NCI-H82 treated with DMSO at 0.1 percent for 48 hours (cell line): ENCODE measurements at regions not wholly inside any gene's neighbourhood (a gene's known extent, or its start where the extent isn't known, plus 50 kb on each side); places are given as distances from the start of the nearest gene placed in this dataset.

Experiments
- DNase-seq: peaks from one replicate; lab custom pipeline; 2025; ENCODE audit not compliant: unreplicated experiment; lab: John Stamatoyannopoulos, UW

DNA sequence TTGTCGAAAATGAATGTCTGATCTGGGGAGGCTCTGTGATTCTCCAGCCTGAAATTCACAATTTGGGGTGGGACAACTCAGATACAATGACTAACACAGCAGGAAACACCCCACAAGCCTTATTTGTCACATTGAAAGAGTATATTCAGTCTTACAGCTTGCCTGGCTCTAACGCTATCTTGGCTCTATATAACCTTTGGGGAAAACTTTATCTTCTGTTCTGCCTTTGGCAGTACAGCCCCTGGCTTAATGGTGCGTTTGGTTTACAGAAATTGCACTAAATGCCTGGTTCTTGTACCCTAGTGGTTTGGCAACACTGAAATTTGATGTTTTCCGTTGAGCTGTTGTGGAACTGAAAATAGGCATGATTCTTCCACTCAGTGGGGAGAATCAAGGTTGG, 178.1 kb upstream of the VEGFC start:
- no peak for DNase-seq

DNA sequence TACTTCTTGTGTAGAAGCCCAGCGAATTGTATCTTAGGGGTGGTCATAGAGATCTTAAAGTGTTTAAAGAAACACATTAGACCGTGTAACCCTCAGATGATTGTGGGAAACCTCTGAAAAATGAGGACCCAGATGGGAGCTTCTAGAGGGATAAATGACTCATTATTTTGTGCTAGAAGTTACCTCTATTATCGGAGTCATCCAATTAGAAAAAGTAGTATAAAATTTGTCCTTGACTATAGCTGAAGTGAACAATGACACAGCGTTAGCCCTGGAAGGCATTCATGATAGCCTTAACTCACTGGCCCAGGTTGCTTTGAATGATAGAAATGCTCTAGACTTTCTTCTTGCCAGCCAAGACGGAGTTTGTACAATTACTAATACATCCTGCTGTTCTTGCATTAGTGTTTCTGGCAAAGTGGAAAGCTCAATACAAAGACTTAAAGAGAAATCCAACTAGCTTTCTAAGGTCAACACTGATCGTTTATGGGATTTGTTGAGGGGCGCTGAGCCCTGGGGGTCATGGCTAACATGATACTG, 178.9 kb upstream of the VEGFC start:
- no peak for DNase-seq

DNA sequence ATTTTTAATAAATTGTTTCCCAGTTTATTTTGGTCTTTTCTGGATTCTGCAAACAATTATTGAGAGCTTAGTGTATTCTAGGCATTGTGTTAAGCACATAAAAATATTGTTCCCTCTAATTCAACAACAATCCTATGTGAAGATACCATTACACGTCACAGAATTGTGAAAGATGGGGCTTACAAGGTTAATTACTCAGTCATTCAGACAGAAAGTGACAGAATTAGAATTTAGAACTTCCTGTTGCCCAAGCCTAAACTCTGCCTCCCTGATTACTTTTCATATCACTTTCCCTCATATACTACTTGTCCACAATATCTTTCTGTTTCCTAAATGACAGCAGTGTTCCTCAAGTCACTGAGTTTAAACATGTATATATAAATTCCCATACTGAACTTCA, 186.7 kb upstream of the VEGFC start:
- no peak for DNase-seq

DNA sequence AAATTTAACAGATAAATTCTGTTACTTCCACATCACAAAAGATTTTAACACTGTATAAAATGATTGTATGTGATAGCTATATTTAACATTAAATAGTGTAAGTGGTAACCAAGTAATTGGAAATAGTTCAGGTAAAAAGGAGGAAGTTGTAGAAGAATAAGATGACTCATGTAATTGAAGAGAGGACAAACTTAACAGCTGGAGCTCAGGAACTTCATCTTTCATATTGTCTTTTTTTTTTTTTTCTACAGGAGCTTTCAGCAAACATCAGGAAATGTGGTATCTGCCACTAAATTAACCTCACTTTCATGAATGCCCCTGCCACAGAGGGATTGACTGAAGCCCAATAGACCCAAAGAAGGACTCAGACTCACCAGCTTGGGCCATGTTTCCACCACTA, 188.4 kb upstream of the VEGFC start:
- DNase-seq, result no peak

DNA sequence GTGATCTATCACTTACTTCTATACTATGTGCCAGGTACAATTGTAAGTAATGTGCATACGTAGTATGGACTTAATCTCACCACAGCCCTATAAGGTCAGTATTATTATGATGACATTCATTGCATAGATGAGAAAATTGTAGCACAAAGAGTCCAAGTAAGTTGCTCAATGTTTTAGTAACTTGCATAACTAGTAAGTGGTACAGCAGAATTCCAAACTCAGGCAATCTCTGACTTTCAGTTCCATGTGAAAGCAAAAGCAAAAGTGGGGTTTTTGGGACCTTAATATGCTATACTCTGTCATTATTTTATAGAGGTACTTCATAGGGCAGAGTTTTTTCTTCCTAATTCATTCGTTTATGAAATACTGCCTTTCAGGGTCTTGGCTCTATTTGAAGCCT, 188.8 kb upstream of the VEGFC start:
- DNase-seq, result no peak

DNA sequence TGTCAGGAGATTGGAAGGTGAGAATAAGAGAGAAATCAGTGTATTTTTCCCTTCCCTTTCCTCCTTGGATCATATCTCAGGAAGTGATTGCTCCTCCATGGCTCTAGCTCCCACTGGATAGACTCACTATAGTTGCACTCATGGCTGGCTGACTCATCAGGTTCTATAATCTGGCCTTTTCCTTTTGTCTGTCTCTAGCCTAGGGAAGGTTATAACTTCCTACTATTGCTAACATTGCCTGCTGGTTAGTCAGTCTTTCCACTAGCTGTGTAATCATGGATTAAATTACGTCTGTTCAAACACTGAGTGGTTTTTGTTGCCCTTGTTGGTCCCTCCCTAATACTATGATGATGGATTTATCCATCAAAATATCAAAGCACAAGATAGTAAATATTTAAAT, 195.5 kb upstream of the VEGFC start:
- DNase-seq, result no peak

DNA sequence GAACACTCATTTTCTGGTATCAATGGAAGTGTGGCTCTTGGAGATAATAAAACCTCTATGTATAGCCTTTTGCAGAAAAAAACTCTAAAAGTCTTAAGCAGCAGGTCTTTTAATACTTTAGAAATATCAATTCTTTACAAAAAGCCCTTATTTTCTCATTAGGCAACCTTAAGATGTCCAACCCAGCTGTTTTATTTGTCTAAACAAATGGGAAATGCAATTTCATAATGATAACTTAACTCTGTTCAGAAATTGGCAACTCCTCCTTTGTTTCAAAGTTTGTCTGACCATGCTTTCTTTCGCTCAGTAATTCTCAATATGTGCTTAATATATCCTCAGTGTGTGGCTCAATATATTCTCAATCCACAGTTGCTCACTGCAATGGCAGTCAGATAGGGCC, 196.5 kb upstream of the VEGFC start:
- DNase-seq, result no peak

DNA sequence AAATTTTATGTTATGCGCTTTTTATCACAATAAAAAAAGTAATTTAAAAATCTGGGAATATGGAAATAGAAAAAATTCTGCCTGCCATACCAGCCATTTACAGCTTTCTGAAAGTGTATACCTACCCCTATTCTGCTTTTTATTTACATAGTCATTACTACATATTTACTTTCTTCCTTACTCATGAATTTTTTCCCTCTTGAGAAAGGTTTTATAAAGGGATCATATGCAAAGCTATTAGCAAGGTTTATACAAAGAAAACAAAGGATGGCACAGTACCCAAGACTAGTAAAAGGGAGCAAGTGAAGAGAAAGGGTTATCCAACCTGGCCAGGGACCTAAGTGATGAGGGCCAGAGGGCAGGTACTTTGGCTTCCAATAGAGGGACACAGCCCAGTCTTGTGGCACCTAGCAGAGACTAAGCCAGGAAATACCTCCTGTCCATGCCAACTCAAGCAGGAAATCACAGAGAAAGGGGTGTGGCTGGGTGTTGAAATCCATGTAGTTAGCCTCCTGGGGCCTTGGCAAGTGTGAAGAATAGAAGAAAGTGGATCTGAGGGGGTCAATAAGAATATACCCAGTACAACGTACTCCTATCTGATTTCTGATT, 207.3 kb upstream of the VEGFC start:
- no peak for DNase-seq

DNA sequence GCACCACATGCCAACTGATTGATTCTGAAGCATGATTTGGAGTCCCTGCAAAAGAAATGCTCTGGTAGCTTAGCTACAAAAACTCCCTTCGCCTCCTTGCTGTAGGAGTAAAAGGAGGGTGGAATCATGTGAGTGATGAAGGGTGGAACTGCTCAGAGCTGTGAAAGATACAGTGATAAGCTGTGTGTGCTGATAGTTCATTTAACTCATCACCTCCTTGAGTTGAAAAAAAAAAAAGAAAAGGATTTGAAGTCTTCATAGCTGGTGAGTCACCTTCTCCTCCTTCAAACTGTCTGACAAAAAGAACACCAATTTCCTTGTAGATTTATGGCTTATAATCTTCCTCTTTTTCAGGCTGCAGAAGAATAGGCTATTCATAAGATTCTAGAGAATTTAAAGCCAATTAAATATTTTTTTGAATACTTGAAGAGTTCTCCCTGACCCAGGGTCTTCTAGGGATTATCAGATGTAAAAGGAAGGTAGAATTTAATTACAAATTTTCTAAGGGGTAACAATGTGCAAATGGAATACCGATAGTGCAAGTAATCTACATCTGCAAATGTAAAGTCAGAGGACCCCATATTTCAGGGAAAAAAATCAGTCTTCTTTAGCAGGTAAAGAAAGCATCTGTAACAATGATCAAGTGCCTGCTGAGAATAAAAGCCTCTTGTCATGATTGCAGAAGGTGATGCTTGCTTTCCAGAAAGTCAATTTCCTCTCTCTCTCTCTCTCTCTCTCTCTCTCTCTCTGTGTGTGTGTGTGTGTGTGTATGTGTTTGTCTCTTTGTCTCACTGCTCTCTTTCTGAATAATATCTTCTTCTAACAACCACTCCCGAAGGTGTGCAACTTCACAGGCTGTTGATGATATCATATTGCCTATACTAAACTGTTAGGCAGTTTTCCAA, 208.8 kb upstream of the VEGFC start:
- DNase-seq, result no peak

DNA sequence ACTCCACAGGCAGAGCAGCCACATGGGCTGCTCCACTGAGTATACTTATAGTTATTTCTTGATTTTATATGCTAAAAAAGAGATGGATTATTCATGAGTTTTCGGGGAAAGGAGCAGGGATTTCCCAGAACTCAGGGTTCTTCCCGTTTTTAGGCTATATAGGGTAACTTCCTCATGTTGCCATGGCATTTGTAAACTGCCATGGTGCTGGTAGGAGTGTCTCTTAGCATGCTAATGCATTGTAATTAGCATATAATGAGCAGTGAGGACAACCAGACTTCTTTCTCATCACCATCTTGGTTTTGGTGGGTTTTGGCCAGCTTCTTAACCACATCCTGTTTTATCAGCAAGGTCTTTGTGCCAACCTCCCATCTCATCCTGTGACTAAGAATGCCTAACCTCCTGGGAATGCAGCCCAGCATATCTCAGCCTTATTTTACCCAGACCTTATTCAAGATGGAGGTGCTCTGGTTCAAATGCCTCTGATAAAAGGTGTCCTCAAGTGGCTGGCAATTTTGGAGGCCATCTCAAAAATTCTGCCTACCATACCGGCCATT, 213.0 kb upstream of the VEGFC start:
- DNase-seq, result no peak

DNA sequence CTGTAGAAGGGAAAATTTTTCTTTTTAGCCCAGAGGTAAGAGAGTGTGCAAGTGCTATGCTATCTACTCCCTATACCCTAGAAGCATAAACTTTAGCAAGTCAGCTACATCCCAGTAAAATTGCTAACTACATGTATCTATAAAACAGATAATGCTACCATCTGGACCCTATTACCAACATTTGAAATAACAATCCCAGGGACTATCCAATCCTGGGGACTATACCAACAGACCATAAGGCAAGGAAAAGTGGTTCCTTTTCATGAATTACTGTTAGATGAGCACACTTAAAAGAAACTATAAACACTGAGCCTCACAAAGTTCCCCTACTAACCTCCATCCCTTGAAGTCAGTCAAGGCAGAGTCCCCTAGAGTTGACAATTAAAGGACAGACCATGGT, 213.6 kb upstream of the VEGFC start:
- no peak for DNase-seq

DNA sequence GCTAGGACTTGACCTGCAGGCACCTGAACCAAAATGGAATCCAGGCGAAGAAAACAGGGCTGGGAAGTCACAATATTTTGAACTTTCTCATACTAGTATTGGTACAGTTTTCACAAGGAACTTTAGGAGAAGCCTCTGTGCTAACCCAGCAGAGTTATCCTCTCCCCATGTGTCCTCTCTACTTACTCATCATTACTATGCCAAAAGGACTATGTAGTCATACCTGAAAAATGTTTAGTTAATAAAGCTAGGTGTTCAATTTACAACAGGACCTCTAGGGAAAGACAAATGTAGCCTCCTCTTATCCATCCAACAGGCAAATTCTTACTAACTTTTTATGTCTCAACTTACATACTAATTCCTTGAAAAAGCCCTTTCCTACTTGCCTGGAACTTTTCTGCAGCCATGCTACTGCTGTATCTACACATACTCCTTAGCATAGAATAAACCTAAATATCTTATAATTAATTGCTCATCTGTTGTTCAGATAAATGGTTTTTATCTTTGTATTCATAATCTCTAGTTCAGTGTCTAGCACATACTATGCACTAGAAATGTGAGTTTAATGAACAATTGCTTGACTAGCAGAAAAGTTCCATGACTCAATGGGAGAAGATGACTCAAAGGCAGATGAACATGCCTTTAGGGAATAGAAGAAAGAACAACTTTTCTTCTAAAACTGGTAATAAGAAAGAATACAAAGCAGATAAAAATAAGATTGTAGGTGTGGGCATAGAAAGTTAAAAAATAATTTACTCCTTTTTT, 215.5 kb upstream of the VEGFC start:
- DNase-seq, result no peak

DNA sequence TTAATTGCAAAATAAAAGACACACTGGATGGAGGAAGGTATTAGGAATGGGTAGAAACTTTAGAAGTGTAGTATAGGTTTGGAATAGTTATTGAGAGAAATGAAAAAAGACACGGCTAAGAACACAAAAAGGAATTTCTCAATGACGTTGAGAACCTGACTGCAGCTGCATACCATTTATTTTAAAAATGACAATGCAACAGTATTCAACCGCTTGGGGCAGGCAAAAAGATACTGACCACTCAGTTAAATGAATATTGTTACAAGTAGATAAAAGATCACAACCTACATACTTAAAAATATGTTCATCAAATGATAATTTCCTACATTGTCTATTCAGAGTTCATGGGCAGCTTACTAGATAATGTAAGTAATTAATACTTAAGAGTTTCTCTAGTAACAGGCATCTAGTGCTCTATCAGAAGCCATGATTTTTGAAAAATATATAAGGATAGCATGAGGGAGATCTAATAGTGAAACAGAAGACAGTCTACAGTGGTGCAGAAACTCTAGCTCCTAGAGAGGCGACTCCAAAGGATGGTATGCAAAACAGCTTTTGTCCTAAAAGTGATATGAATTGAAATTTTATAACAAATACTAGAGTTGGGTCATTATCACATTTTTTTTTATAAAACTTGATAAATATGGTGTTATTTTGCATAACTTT, 216.2 kb upstream of the VEGFC start:
- DNase-seq, result no peak

DNA sequence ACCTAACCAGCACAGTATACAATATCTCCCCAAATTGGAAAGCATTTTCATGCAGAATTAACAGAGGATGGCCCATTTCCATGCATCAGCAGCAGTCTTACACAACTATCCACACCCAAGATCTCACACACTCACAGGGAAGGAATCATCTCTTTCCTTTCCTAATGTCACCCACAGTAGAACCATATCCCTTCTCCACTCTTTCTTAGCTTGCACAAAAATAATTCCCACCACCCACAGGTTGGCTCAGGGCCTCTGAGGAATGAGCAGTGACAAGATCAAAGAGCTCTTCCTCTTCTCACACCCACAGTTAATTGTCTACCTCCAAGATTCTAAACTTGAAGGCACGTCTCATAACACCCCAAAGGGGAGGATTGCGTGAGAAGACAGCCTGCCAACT, 217.7 kb upstream of the VEGFC start:
- no peak for DNase-seq

DNA sequence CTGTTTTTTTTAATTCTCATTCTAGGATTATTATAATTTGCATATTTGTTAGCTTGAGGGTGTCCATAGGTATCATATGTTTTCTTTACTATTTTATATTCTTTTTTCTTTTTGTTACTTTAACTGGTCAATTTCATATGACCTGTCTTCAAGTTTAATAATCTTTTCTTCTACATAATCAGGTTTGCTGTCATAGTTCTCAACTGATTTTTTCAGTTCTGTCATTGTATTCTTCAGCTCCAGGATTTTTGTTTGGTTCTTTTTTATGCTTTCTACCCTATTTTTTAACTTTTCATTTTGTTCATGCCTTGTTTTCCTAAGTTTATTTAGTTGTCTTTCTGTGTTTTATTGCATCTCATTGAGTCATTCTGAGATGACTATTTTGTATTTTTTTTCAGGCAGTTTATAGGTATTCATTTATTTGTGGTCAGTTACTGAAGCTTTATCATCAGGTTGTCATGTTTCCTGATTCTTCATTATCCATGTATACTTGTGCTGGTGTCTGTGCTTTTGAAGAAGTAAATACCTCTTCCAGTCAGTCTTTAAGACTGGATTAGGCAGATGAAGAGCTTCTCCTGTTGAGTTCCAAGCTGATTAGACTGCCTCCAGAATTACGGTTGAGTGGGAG, 220.3 kb upstream of the VEGFC start:
- no peak for DNase-seq

DNA sequence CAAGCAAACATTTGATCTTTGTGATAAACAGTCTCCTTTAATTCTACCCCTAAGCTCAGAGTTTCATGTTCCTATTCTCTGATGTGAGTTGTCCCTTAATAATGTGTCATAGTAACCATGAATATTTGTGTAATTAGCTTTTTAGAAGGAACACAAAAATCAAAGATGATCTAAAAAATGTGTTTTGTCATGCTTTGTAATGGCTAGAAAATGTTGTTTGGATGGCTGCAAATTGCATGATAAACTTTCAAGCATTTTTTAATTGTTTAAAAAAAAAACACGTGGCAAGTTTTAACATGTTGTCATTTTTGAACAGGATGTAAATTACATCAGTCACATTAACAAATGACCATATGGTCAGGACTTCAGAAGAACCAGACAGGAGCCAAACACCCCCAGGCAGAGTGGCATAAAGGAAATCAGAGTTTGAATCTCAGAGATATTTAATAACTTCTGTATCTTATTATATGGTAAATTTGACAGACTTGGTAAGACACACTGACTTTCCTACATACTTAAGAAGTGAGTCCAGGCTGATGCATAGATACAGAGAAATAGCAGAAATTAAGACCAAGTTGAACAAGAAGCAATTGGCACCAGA, 223.9 kb upstream of the VEGFC start:
- no peak for DNase-seq

DNA sequence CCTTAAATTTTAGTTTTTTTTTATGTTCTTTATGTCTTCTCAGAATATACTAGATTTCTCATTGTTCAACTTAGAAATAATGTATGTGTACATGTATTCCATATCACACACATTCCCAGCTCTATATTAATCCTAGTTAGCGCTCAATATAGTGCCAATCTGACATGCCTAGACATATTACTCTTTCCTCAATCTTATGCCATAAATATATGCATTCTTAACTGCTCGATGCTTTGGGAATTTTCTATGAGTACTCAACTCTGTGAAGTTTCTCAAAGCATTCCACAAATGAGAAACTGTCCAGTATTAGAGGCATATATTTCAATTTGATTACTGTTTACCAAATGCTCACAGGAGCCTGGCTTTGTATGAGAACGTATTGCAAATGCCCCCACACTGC, 231.2 kb upstream of the VEGFC start:
- no peak for DNase-seq

DNA sequence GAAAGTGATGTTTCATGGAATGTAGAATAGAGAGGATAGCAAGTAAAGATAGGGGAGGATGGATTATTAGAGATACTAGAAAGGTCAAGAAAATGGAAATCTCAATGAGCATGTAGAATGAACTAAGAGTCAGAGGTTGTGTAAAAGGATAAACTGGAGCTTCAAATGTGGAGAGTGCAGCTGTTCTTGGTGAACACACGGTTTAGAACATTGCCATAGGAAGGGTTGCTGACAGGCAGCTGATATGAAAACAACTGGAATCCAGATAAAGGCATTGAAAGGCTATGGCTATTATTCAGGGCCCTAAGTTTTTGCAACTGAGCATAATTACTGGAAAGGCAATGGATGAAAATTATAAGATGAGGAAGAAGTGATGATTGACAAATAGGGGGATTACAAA, 239.6 kb upstream of the VEGFC start:
- DNase-seq, result no peak

DNA sequence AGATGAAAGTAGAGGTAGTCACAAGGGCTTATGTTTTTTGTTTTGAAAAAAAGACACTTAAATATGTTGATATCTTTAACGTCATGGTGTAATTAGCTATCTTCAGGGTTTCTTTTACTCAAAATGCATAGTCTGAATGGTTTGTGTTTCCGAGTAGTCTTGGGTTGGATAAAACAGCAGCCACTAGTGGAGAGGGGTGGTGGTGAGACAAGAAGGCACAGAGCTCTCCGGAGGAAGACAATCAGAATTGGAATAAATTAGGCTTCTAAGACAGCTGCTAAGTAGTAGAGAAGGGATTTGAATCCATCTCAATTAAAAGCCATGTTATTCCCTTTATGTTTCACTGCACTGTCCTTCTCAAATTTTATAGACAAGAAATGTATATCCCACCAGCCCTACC, 240.4 kb upstream of the VEGFC start:
- DNase-seq, result no peak

DNA sequence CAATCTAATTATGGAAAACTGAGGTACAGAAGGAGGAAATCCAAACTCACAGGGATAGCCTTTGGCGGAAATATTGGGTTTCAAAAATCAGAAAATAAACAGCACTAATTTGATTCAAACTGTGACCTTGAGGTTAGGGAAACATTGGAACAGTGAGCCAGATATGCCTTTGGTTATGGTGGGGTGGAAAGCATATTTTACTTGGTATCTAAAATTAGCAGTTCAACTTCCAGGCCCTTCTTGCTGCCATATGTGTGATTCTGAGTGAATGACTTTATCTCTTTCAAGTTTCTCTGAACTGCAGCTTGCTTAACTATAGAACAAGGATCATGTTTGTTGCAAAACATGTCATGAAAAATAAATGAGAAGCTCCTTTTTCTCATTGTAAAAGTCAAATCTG, 240.9 kb upstream of the VEGFC start:
- no peak for DNase-seq
